Brain microvascular endothelial cell (primary cell): ENCODE measurements at regions not wholly inside any gene's neighbourhood (a gene's known extent, or its start where the extent isn't known, plus 50 kb on each side); places are given as distances from the start of the nearest gene placed in this dataset.

Source experiments
- DNase-seq: peaks from one replicate; pipeline ENCODE4 v3.0.0-alpha.2; 2020
- H3K27ac ChIP-seq: fragments of 250-450 bp; sonication (Bioruptor Pico); 2 replicates; pipeline ENCODE4 v1.5.1; 2020; ENCODE audit warnings: mild to moderate bottlenecking, moderate library complexity
- H3K27me3 ChIP-seq: fragments of 250-450 bp; sonication (Bioruptor Pico); replicated peaks from 2 replicates; pipeline ENCODE4 v1.5.1; 2020; ENCODE audit warnings: mild to moderate bottlenecking
- H3K36me3 ChIP-seq: fragments of 250-450 bp; sonication (Bioruptor Pico); replicated peaks from 2 replicates; pipeline ENCODE4 v1.5.1; 2020; ENCODE audit warnings: mild to moderate bottlenecking
- H3K4me3 ChIP-seq: 2 replicates; pipeline ENCODE4 v1.5.1; 2011; ENCODE audit warnings: low read depth, mild to moderate bottlenecking, control low read depth, low read length, moderate library complexity
- CTCF ChIP-seq: IDR thresholded peaks from 2 replicates; pipeline ENCODE4 v1.5.1; 2011; ENCODE audit warnings: low read depth, mild to moderate bottlenecking, moderate library complexity, low read length, control low read depth, inconsistent platforms; ENCODE audit errors: missing control alignments
- in situ Hi-C: cut with HindIII; loops from 2 replicates; pipeline ENCODE4 v1.10.0; 2017; ENCODE audit warnings: low sequenced_read_pairs, low pct_ligation_motif_present

- H3K4me3 ChIP-seq, result no peak overlapping the region
- TF ChIP-seq CTCF, result no peak
Measured at GRCh38 chr1:9475061-9475627, 64.1 kb upstream of the SLC25A33 start.

DNA sequence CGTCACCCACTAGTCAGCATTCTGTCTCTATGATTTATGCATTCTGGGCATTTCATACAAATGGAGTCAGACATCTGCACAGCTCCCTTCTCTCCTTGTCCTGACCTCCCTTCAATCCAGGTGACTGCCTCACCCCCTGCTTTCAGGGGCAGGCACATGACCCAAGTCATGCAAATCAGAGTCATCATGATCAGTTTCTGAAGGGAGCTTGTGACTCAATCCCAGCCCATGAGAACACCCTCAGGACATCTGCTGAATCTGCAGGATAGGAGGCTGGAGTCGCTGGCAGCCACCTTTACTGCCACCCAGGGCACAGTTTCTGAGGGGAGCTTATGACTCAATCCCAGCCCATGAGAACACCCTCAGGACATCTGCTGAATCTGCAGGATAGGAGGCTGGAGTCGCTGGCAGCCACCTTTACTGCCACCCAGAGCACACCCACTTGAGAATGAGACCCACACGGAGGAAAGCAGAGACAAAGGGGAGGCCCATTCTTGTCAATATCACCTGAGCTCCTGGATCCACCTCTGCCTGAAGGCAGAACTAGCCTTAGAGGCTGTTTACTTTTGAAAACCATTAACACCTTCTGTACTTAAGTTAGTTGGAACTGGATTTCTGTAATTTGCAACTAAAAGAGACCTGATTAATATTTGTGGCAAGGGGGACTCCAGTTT is 62.3 kb upstream of the SLC25A33 start:
- Histone ChIP-seq H3K27ac (no peak overlapping the region), H3K4me3 (no peak overlapping the region)
- in situ Hi-C loops, result no loop called here

More at GRCh38 chr1:9475061-9475627, 64.1 kb upstream of the SLC25A33 start:
- DNase-seq, result no peak
- in situ Hi-C loops, result no loop called here
- no peaks in the 10 kb centered on the region for H3K27me3 ChIP-seq
- H3K27ac ChIP-seq, result no peak overlapping the region
- H3K36me3 ChIP-seq, result no peaks in the 10 kb centered on the region

GRCh38 chr1:9477535-9477934 is 61.7 kb upstream of the SLC25A33 start:
- H3K27me3 ChIP-seq, result no peaks in the 10 kb centered on the region
- H3K4me3 ChIP-seq, result no peak overlapping the region
- in situ Hi-C loops, result no loop called here
- no peak for DNase-seq
- H3K27ac ChIP-seq, result no peak overlapping the region
- no peak for TF ChIP-seq CTCF
- H3K36me3 ChIP-seq, result no peaks in the 10 kb centered on the region

More for the DNA sequence above, 62.3 kb upstream of the SLC25A33 start:
- H3K27me3 ChIP-seq, result no peaks in the 10 kb centered on the region
- H3K36me3 ChIP-seq, result no peaks in the 10 kb centered on the region
- TF ChIP-seq CTCF, result no peak
- peak; percentile 12 for DNase-seq

- no peaks in the 10 kb centered on the region for H3K36me3 ChIP-seq
- in situ Hi-C loops, result no loop called here
- DNase-seq, result no peak
Measured at GRCh38 chr1:9478021-9478420, 61.2 kb upstream of the SLC25A33 start.

DNA sequence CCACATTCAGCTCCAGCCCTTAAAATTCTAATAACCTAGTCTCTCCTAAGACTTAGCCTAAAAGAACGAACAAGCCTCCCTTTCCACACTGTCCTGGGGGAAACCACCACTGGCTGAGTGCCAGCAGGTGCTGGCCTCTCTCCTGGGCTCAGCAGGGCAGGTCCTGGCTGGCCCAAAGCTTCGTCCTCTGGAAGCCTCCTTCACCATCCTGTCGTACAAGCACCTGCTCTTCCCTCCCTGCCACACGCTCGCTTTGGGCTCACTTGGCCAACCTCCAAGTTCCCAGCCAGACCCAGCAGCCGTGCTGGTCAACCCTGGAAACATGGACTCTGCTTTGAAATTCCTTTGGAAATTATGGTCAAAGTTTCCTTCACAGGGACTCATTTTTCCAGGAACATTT is 58.2 kb upstream of the SLC25A33 start:
- Histone ChIP-seq H3K36me3 (no peaks in the 10 kb centered on the region), H3K27me3 (no peaks in the 10 kb centered on the region), H3K27ac (no peak overlapping the region), H3K4me3 (no peak overlapping the region)
- in situ Hi-C loops, result no loop called here
- no peak for DNase-seq
- no peak for TF ChIP-seq CTCF

More at GRCh38 chr1:9478021-9478420, 61.2 kb upstream of the SLC25A33 start:
- Histone ChIP-seq H3K4me3 (no peak overlapping the region), H3K27me3 (no peaks in the 10 kb centered on the region), H3K27ac (no peak overlapping the region)
- no peak for TF ChIP-seq CTCF

DNA sequence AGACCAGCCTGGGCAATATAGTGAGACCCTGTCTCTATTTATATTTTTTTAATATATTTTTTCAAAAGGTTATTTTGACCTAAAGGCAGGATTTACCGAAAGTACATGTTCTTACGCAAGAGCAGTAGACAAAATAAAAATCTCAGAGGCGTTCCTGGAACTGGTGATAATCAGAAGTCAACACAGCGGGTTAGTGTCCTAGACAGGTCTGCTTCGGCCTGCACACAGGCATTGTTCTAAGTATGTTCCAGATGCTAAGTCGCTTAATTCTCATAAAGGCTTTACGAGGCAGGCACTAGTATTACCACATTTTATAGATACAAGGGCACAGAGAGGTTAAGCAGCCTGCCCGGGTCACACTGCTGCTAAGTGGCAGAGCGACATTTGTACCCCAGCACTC is 56.9 kb upstream of the SLC25A33 start:
- no peak overlapping the region for H3K4me3 ChIP-seq
- H3K27me3 ChIP-seq, result no peaks in the 10 kb centered on the region
- no peaks in the 10 kb centered on the region for H3K36me3 ChIP-seq
- H3K27ac ChIP-seq, result no peak overlapping the region
- in situ Hi-C loops, result no loop called here
- no peak for DNase-seq
- TF ChIP-seq CTCF, result no peak
